ENCODE measurements at regions not wholly inside any gene's neighbourhood (a gene's known extent, or its start where the extent isn't known, plus 50 kb on each side); places are given as distances from the start of the nearest gene placed in this dataset.

DNA sequence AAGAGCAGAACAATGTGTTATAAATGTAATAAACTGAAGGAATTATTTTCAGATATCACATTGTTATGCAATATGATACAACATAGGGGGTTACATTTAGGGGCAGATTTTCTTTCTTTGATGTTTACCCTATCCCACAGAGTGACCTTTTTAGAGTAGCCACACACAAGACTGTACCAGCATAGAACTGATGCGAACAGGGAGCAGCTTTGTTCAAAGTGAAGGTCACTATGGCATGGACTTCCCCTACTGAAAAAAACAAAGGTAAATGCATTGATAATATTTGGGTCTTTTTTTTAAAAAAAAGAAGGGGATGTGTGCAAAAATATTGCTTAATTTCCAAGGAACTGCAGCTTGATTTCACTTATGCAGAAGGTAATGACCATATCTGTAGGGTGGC, 1354.9 kb downstream of the SUCLG1 start:
- TF ChIP-seq KHSRP (IDR thresholded peaks at IDR 0.05) (no peak), NFRKB (IDR thresholded peaks at IDR 0.05; ENCODE audit: low read depth) (no peak), TBL1XR1 (IDR thresholded peaks at IDR 0.05; ENCODE audit: low read length in 2 of 2) (no peak), PYGO2 (tag; IDR thresholded peaks at IDR 0.05) (no peak)
- ChIA-PET CTCF (ENCODE audit: low intra/inter-chr PET ratio) (interaction anchor here (0.6 kb wide), 1 partner anchor 348 kb away, joined by 3 read pairs; no protein-coding TSS in a partner anchor), POLR2A (no interaction called here)
- intact Hi-C loops (cut with micrococcal nuclease) = no loop called here
- Histone ChIP-seq H3K36me3 (ENCODE audit: control insufficient read depth, insufficient read depth, low read length) (no peaks in the 10 kb centered on the region), H3K9me3 (replicated peaks; ENCODE audit: control insufficient read depth, insufficient read depth, low read depth, low read length) (peaks cover 3% of the 10 kb centered on the region; the same call in 1 of the 2 replicates), H3K79me2 (ENCODE audit: control insufficient read depth, insufficient read depth, low read length) (no peaks in the 10 kb centered on the region), H4K20me1 (replicated peaks; ENCODE audit: control insufficient read depth, insufficient read depth, low read length) (no peaks in the 10 kb centered on the region), H3K9ac (ENCODE audit: insufficient read depth in 1 of 2, low read depth in 2 of 2, low read length in 2 of 2) (no peak overlapping the region), H3K4me3 (no peak overlapping the region), H3K4me1 (replicated peaks in 1 of 2; ENCODE audit: control insufficient read depth in 2 of 2, insufficient read depth in 2 of 2, low read length in 2 of 2) (no peaks in the 10 kb centered on the region), H3K9me1 (ENCODE audit: control insufficient read depth, insufficient read depth, low read length) (no peaks in the 10 kb centered on the region), H3K27ac (ENCODE audit: extremely low read depth, low read depth, low read length) (no peak overlapping the region), H2AFZ (ENCODE audit: low read depth, low read length) (no peak overlapping the region), H3K4me2 (ENCODE audit: insufficient read depth, low read length) (no peak overlapping the region), H3K27me3 (ENCODE audit: control insufficient read depth in 2 of 2, insufficient read depth in 2 of 2, low read length in 2 of 2) (no peaks in the 10 kb centered on the region)
- DNase-seq (ENCODE audit: extremely low read depth in 1 of 4, low spot score in 3 of 4) = no peak
- in situ Hi-C loops (cut with MboI) = no loop called here
- no TSS peak for BruUV-seq (replicated peaks)
- 0% methylated on average over 1 of the region's 1 CpG for WGBS (ENCODE audit: insufficient coverage, low coverage, missing lambda C conversion rate)
- FAIRE-seq = no peak
- ATAC-seq = no peak

DNA sequence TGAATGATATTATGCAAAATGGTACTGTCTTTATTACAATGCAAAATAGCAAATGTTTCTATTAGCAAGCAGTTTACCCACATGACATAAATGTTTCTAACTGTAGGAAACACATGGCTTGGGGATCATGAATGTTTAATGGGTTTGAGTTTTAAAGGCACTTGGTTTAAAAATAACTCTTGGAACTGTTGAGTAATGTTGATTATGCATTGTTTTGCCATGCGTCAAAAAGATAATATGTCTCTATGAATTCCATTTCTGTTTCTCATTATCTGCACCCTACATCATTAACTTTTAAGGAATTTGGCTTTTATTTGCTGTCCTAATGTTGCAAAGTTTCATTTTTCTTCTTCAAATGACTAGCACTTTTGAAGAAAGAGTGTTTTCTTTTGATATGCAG, 1355.5 kb downstream of the SUCLG1 start:
- Histone ChIP-seq H3K27me3 (ENCODE audit: control insufficient read depth in 2 of 2, insufficient read depth in 2 of 2, low read length in 2 of 2) (no peaks in the 10 kb centered on the region), H3K4me1 (replicated peaks in 1 of 2; ENCODE audit: control insufficient read depth in 2 of 2, insufficient read depth in 2 of 2, low read length in 2 of 2) (no peaks in the 10 kb centered on the region), H4K20me1 (replicated peaks; ENCODE audit: control insufficient read depth, insufficient read depth, low read length) (no peaks in the 10 kb centered on the region), H3K9ac (ENCODE audit: insufficient read depth in 1 of 2, low read depth in 2 of 2, low read length in 2 of 2) (no peak overlapping the region), H3K4me3 (no peak overlapping the region), H2AFZ (ENCODE audit: low read depth, low read length) (no peak overlapping the region), H3K36me3 (ENCODE audit: control insufficient read depth, insufficient read depth, low read length) (no peaks in the 10 kb centered on the region), H3K9me3 (replicated peaks; ENCODE audit: control insufficient read depth, insufficient read depth, low read depth, low read length) (peaks cover 3% of the 10 kb centered on the region; the same call in 1 of the 2 replicates), H3K9me1 (ENCODE audit: control insufficient read depth, insufficient read depth, low read length) (no peaks in the 10 kb centered on the region), H3K79me2 (ENCODE audit: control insufficient read depth, insufficient read depth, low read length) (no peaks in the 10 kb centered on the region), H3K27ac (ENCODE audit: extremely low read depth, low read depth, low read length) (no peak overlapping the region), H3K4me2 (ENCODE audit: insufficient read depth, low read length) (no peak overlapping the region)
- DNase-seq (ENCODE audit: extremely low read depth in 1 of 4, low spot score in 3 of 4) (no peak), FAIRE-seq (no peak), ATAC-seq (no peak)
- intact Hi-C loops (cut with micrococcal nuclease) (no loop called here), in situ Hi-C loops (cut with MboI) (no loop called here)
- BruUV-seq (replicated peaks) = no TSS peak
- CTCF ChIA-PET (ENCODE audit: low intra/inter-chr PET ratio) = interaction anchor here (0.6 kb wide), 1 partner anchor 349 kb away, joined by 3 read pairs; no protein-coding TSS in a partner anchor
- 7% methylated on average over 1 of the region's 1 CpG for WGBS (ENCODE audit: insufficient coverage, low coverage, missing lambda C conversion rate)
- POLR2A ChIA-PET = no interaction called here
- TF ChIP-seq ZNF232 (CRISPR knock-in tag; IDR thresholded peaks at IDR 0.05) (no peak), JUN (IDR thresholded peaks at IDR 0.05; ENCODE audit: borderline replicate concordance, low read depth, low read length) (no peak), JUN (CRISPR knock-in tag; IDR thresholded peaks at IDR 0.05; ENCODE audit: borderline replicate concordance) (no peak), NCOA1 (IDR thresholded peaks at IDR 0.05; ENCODE audit: low read depth) (no peak), TBL1XR1 (IDR thresholded peaks at IDR 0.05; ENCODE audit: low read length in 2 of 2) (no peak), ZNF507 (tag; conservative IDR thresholded peaks at IDR 0.05) (no peak), RBFOX2 (IDR thresholded peaks at IDR 0.05; ENCODE audit: low read depth, low read length) (no peak), NFIX (CRISPR knock-in tag; IDR thresholded peaks at IDR 0.05; ENCODE audit: low read depth) (no peak), MYNN (IDR thresholded peaks at IDR 0.05) (no peak), MYNN (CRISPR knock-in tag; IDR thresholded peaks at IDR 0.05) (no peak), HEY1 (CRISPR knock-in tag; IDR thresholded peaks at IDR 0.05; ENCODE audit: borderline replicate concordance) (no peak), ZFX (CRISPR knock-in tag; IDR thresholded peaks at IDR 0.05) (no peak), ZFP36 (IDR thresholded peaks at IDR 0.05; ENCODE audit: low read depth, low read length, partially characterized antibody) (no peak), POU5F1 (IDR thresholded peaks at IDR 0.05; ENCODE audit: borderline replicate concordance, low read depth, low read length, partially characterized antibody) (no peak)
- TF ChIP-seq, protein P1, sequence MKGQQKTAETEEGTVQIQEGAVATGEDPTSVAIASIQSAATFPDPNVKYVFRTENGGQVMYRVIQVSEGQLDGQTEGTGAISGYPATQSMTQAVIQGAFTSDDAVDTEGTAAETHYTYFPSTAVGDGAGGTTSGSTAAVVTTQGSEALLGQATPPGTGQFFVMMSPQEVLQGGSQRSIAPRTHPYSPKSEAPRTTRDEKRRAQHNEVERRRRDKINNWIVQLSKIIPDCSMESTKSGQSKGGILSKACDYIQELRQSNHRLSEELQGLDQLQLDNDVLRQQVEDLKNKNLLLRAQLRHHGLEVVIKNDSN (CRISPR knock-in tag; IDR thresholded peaks at IDR 0.05) = no peak
- TF ChIP-seq, protein P2, sequence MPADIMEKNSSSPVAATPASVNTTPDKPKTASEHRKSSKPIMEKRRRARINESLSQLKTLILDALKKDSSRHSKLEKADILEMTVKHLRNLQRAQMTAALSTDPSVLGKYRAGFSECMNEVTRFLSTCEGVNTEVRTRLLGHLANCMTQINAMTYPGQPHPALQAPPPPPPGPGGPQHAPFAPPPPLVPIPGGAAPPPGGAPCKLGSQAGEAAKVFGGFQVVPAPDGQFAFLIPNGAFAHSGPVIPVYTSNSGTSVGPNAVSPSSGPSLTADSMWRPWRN (IDR thresholded peaks at IDR 0.05; ENCODE audit: low read depth) = no peak
